H1 (cell line): ENCODE measurements at regions not wholly inside any gene's neighbourhood (a gene's known extent, or its start where the extent isn't known, plus 50 kb on each side); places are given as distances from the start of the nearest gene placed in this dataset.

Experiments
- CTCF ChIA-PET: fragments of 300-600 bp; sonication (Branson Sonifier 250); formaldehyde crosslinking; loops from one replicate; lab custom pipeline; 2021; ENCODE audit not compliant: partially characterized antibody; lab: Charles Lee
- POLR2A ChIA-PET: fragments of 300-600 bp; sonication (Branson Sonifier 250); formaldehyde crosslinking; loops from one replicate; lab custom pipeline; 2021; ENCODE audit warnings: inconsistent platforms; ENCODE audit not compliant: partially characterized antibody; lab: Charles Lee
- DNase-seq, 2 experiments: peaks; one replicate each; pipeline versions ENCODE4 v3.0.0 to v3.0.0-alpha.2; 2010 to 2022; ENCODE audit warnings: low spot score in 2 of 2, low read depth in 1 of 2, mixed read lengths in 1 of 2
- FAIRE-seq: peaks from 2 replicates; lab custom pipeline; 2011; peaks lifted over from hg19 to GRCh38; lab: Jason Lieb, UNC
- H2AFZ ChIP-seq: 2 replicates; pipeline ENCODE4 v1.8.1; 2012; ENCODE audit warnings: low read length, inconsistent platforms
- H2AK5ac ChIP-seq: 2 replicates; pipeline ENCODE4 v1.6.1; 2013; ENCODE audit warnings: low read depth, low read length
- H2BK120ac ChIP-seq: replicated peaks from 2 replicates; pipeline ENCODE3; 2013; ENCODE audit warnings: low read depth, low read length, inconsistent platforms
- H2BK12ac ChIP-seq: 2 replicates; pipeline ENCODE4 v1.6.1; 2013; ENCODE audit warnings: low read depth, low read length
- H2BK15ac ChIP-seq: 2 replicates; pipeline ENCODE4 v1.6.1; 2013; ENCODE audit warnings: low read length
- H2BK20ac ChIP-seq: 2 replicates; pipeline ENCODE4 v1.6.1; 2013; ENCODE audit warnings: low read length
- H2BK5ac ChIP-seq: 2 replicates; pipeline ENCODE4 v1.6.1; 2013; ENCODE audit warnings: low read depth, low read length
- H3K14ac ChIP-seq: 2 replicates; pipeline ENCODE4 v1.6.1; 2013; ENCODE audit warnings: inconsistent platforms; ENCODE audit not compliant: insufficient read length
- H3K18ac ChIP-seq: 2 replicates; pipeline ENCODE4 v1.6.1; 2013; ENCODE audit warnings: low read length; ENCODE audit errors: extremely low read depth
- H3K23ac ChIP-seq: 2 replicates; pipeline ENCODE4 v1.6.1; 2013; ENCODE audit warnings: inconsistent platforms; ENCODE audit not compliant: insufficient read length
- H3K23me2 ChIP-seq: 2 replicates; pipeline ENCODE4 v1.6.1; 2013; ENCODE audit warnings: low read depth, low read length
- H3K27ac ChIP-seq: 2 replicates; pipeline ENCODE4 v1.6.1; 2011; ENCODE audit warnings: low read depth, low read length, inconsistent platforms
- H3K27me3 ChIP-seq, 4 experiments: replicated peaks in 1 of 4; 1 replicate in 1 of 4; 2 replicates in 3 of 4; pipeline versions ENCODE4 v1.6.1 to v1.8.1; 2011 to 2013; ENCODE audit warnings: low read length in 3 of 4, mild to moderate bottlenecking in 3 of 4, inconsistent platforms in 2 of 4, mixed read lengths in 2 of 4, moderate library complexity in 1 of 4; ENCODE audit not compliant: control insufficient read depth in 3 of 4, insufficient read depth in 3 of 4; ENCODE audit errors: extremely low read depth in 1 of 4
- H3K36me3 ChIP-seq, 4 experiments: 2 replicates each; pipeline versions ENCODE4 v1.6.1 to v1.8.1; 2011 to 2013; ENCODE audit warnings: mild to moderate bottlenecking in 4 of 4, low read length in 3 of 4, moderate library complexity in 2 of 4, control low read depth in 1 of 4, inconsistent platforms in 1 of 4; ENCODE audit not compliant: insufficient read depth in 4 of 4, control insufficient read depth in 2 of 4
- H3K4ac ChIP-seq: replicated peaks from 2 replicates; pipeline ENCODE3; 2013; ENCODE audit warnings: low read length, low read depth, mixed read lengths, inconsistent platforms; ENCODE audit not compliant: insufficient read length
- H3K4me1 ChIP-seq, 4 experiments: replicated peaks in 1 of 4; 1 replicate in 1 of 4; 2 replicates in 3 of 4; pipeline versions ENCODE4 v1.6.1 to v1.8.1; 2011 to 2013; ENCODE audit warnings: low read length in 3 of 4, inconsistent platforms in 2 of 4, mixed read lengths in 1 of 4; ENCODE audit not compliant: insufficient read depth in 4 of 4, control insufficient read depth in 3 of 4
- H3K4me2 ChIP-seq, 2 experiments: 2 replicates each; pipeline versions ENCODE4 v1.6.1 to v1.8.1; 2011 to 2013; ENCODE audit warnings: low read depth in 2 of 2, low read length in 2 of 2, control low read depth in 1 of 2, inconsistent platforms in 1 of 2, mild to moderate bottlenecking in 1 of 2; ENCODE audit not compliant: insufficient read depth in 1 of 2
- H3K4me3 ChIP-seq, 4 experiments: fragments of 200-600, 300-600 bp in 1 of 4; sonication (generic), shearing (Covaris generic), sonication (Bioruptor Twin) in 1 of 4; 2 replicates each; pipeline versions ENCODE4 v1.5.1 to v1.8.1; 2011 to 2016; ENCODE audit warnings: low read length in 4 of 4, low read depth in 3 of 4, control low read depth in 2 of 4, inconsistent platforms in 2 of 4, mild to moderate bottlenecking in 2 of 4, mixed read lengths in 1 of 4, moderate library complexity in 1 of 4; ENCODE audit not compliant: insufficient read depth in 2 of 4; ENCODE audit errors: extremely low read depth in 1 of 4
- H3K56ac ChIP-seq: replicated peaks from 2 replicates; pipeline ENCODE3; 2013; ENCODE audit warnings: low read depth, mild to moderate bottlenecking, mixed read lengths, low read length, inconsistent platforms; ENCODE audit not compliant: insufficient read length
- H3K79me1 ChIP-seq: 2 replicates; pipeline ENCODE4 v1.6.1; 2013; ENCODE audit warnings: low read depth, low read length, control low read depth
- H3K79me2 ChIP-seq, 2 experiments: 2 replicates each; pipeline versions ENCODE4 v1.6.1 to v1.8.1; 2012 to 2013; ENCODE audit warnings: low read length in 2 of 2, mild to moderate bottlenecking in 2 of 2, inconsistent platforms in 1 of 2; ENCODE audit not compliant: insufficient read depth in 2 of 2, control insufficient read depth in 1 of 2
- H3K9ac ChIP-seq, 4 experiments: replicated peaks in 1 of 4; 1 replicate in 1 of 4; 2 replicates in 3 of 4; pipeline versions ENCODE4 v1.6.1 to v1.8.1; 2011 to 2013; ENCODE audit warnings: low read depth in 3 of 4, low read length in 3 of 4, control low read depth in 2 of 4, mild to moderate bottlenecking in 2 of 4, moderate library complexity in 2 of 4, inconsistent platforms in 1 of 4; ENCODE audit errors: extremely low read depth in 1 of 4
- H3K9me3 ChIP-seq, 2 experiments: 2 replicates each; pipeline versions ENCODE4 v1.6.1 to v1.8.1; 2012 to 2013; ENCODE audit warnings: mild to moderate bottlenecking in 2 of 2, moderate library complexity in 2 of 2, control low read depth in 1 of 2, inconsistent platforms in 1 of 2, low read depth in 1 of 2, low read length in 1 of 2, mixed read lengths in 1 of 2; ENCODE audit not compliant: insufficient read depth in 2 of 2
- H4K20me1 ChIP-seq, 2 experiments: replicated peaks in 1 of 2; 2 replicates each; pipeline versions ENCODE3 to v1.8.1; 2011 to 2013; ENCODE audit warnings: inconsistent platforms in 2 of 2, low read length in 2 of 2, mild to moderate bottlenecking in 1 of 2; ENCODE audit not compliant: insufficient read depth in 2 of 2, control insufficient read depth in 1 of 2
- H4K5ac ChIP-seq: 2 replicates; pipeline ENCODE4 v1.6.1; 2013; ENCODE audit warnings: low read length, low read depth, mixed read lengths, inconsistent platforms; ENCODE audit not compliant: insufficient read length
- H4K8ac ChIP-seq: 2 replicates; pipeline ENCODE4 v1.8.0; 2013; ENCODE audit warnings: mild to moderate bottlenecking, moderate library complexity, low read length, inconsistent platforms; ENCODE audit not compliant: insufficient read depth; ENCODE audit errors: extremely low read depth
- H4K91ac ChIP-seq: replicated peaks from 2 replicates; pipeline ENCODE3; 2013; ENCODE audit warnings: low read length, mixed read lengths, inconsistent platforms; ENCODE audit not compliant: insufficient read length
- BRCA1 ChIP-seq: IDR thresholded peaks from 2 replicates; pipeline ENCODE4 v1.6.1; 2012; ENCODE audit warnings: low read depth, low read length, improper control_type of control experiment
- CBX5 ChIP-seq: fragments of 300-800, 300-1000 bp; sonication (generic); IDR thresholded peaks from 2 replicates; pipeline ENCODE4 v1.7.1; 2016; ENCODE audit warnings: antibody characterized with exemption, low read length, low read depth
- CBX8 ChIP-seq: fragments of 300-800, 300-1000 bp; sonication (generic); IDR thresholded peaks from 2 replicates; pipeline ENCODE4 v1.7.1; 2016; ENCODE audit warnings: low read depth, low read length, borderline replicate concordance
- CREB1 ChIP-seq: IDR thresholded peaks from 2 replicates; pipeline ENCODE4 v1.6.1; 2012; ENCODE audit warnings: inconsistent platforms
- EZH2 ChIP-seq: fragments of 200-600 bp; sonication (generic); IDR thresholded peaks from 2 replicates; pipeline ENCODE4 v1.7.1; 2012; ENCODE audit warnings: low read depth, mild to moderate bottlenecking, moderate library complexity, low read length, inconsistent platforms; ENCODE audit not compliant: severe bottlenecking
- FOSL1 ChIP-seq: IDR thresholded peaks from 2 replicates; pipeline ENCODE4 v1.6.1; 2011; ENCODE audit warnings: mild to moderate bottlenecking, low read depth, low read length, moderate library complexity; ENCODE audit not compliant: insufficient read depth
- GTF2F1 ChIP-seq: IDR thresholded peaks from 2 replicates; pipeline ENCODE4 v1.6.1; 2012; ENCODE audit warnings: low read depth, low read length, improper control_type of control experiment, borderline replicate concordance
- KDM1A ChIP-seq: fragments of 200-600, 300-600 bp; sonication (generic); IDR thresholded peaks from 2 replicates; pipeline ENCODE4 v1.7.1; 2016; ENCODE audit warnings: mild to moderate bottlenecking, low read length, borderline replicate concordance
- NANOG ChIP-seq: IDR thresholded peaks from 2 replicates; pipeline ENCODE4 v1.6.1; 2011; ENCODE audit warnings: low read length, low read depth, mild to moderate bottlenecking, inconsistent platforms; ENCODE audit not compliant: insufficient read depth, poor library complexity, severe bottlenecking
- TBP ChIP-seq: IDR thresholded peaks from 2 replicates; pipeline ENCODE4 v1.6.1; 2011; ENCODE audit warnings: low read depth, low read length, improper control_type of control experiment
- WGBS, 2 experiments: shearing (Covaris generic) in 1 of 2; methylation state at CpG; one replicate each; pipeline versions ENCODE4 v1.1.6 to v1.1.7; 2013 to 2015; ENCODE audit warnings: low lambda C conversion rate in 2 of 2, mixed read lengths in 2 of 2, inconsistent platforms in 1 of 2, low coverage in 1 of 2, missing lambda C conversion rate in 1 of 2; ENCODE audit not compliant: insufficient replicate concordance in 2 of 2, insufficient coverage in 1 of 2, insufficient read length in 1 of 2; ENCODE audit errors: extremely low coverage in 1 of 2, missing lambda C conversion rate in 1 of 2; 5-methylcytosine and 5-hydroxymethylcytosine counted together
- TF ChIP-seq, protein P1 (sequence below): IDR thresholded peaks from 2 replicates; pipeline ENCODE4 v1.6.1; 2012; ENCODE audit warnings: low read length, inconsistent platforms
- TF ChIP-seq, protein P2 (sequence below): IDR thresholded peaks from 2 replicates; pipeline ENCODE4 v1.6.1; 2012; ENCODE audit warnings: inconsistent platforms

DNA sequence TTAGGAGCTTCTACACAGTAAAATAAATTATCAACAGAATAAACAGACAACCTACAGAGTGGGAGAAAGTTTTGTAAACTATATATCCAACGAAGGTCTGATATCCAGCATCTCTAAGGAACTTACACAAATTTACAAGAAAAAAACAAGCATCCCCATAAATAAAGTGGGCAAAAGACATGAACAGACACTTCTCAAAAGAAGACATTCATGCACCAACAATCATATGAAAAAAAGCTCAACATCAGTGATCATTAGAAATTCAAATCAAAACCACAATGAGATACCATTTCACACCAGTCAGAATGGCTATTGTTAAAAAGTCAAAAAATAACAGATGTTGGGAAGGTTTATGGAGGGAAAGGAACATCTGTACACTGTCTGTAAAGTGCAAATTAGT lies 526.4 kb upstream of the CAMK1G start:
- no peak overlapping the region for H3K27ac ChIP-seq
- no peaks in the 10 kb centered on the region for H3K4me1 ChIP-seq
- no peaks in the 10 kb centered on the region for H3K9me3 ChIP-seq
- no peak overlapping the region for H2AFZ ChIP-seq
- ChIA-PET POLR2A (no interaction called here), CTCF (interaction anchor here (1.5 kb wide), 1 partner anchor 192 kb away, joined by 4 read pairs; no protein-coding TSS in a partner anchor)
- 94% methylated on average over 1 of the region's 1 CpG; no CpG with 5 or more reads in 1 of the 2 experiments for WGBS, 2 experiments
- no peak overlapping the region for H2BK120ac ChIP-seq
- no peaks in the 10 kb centered on the region for H3K23me2 ChIP-seq
- no peak overlapping the region for H3K14ac ChIP-seq
- H2AK5ac ChIP-seq, result no peak overlapping the region
- no peak overlapping the region for H2BK12ac ChIP-seq
- no peak overlapping the region for H3K18ac ChIP-seq
- H4K20me1 ChIP-seq, result no peaks in the 10 kb centered on the region
- no peak overlapping the region for H3K4ac ChIP-seq
- no peak overlapping the region for H3K4me2 ChIP-seq
- DNase-seq (no peak), FAIRE-seq (no peak)
- no peaks in the 10 kb centered on the region for H3K36me3 ChIP-seq
- no peaks in the 10 kb centered on the region for H3K79me1 ChIP-seq
- no peak overlapping the region for H2BK20ac ChIP-seq
- H4K91ac ChIP-seq, result no peak overlapping the region
- no peak overlapping the region for H4K5ac ChIP-seq
- H3K23ac ChIP-seq, result no peak overlapping the region
- TF ChIP-seq CBX5, result no peak
- TF ChIP-seq NANOG, result no peak
- TF ChIP-seq, protein P1, sequence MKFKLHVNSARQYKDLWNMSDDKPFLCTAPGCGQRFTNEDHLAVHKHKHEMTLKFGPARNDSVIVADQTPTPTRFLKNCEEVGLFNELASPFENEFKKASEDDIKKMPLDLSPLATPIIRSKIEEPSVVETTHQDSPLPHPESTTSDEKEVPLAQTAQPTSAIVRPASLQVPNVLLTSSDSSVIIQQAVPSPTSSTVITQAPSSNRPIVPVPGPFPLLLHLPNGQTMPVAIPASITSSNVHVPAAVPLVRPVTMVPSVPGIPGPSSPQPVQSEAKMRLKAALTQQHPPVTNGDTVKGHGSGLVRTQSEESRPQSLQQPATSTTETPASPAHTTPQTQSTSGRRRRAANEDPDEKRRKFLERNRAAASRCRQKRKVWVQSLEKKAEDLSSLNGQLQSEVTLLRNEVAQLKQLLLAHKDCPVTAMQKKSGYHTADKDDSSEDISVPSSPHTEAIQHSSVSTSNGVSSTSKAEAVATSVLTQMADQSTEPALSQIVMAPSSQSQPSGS, result no peak
- no peak for TF ChIP-seq EZH2
- no peak for TF ChIP-seq KDM1A
- no peak for TF ChIP-seq FOSL1
- TF ChIP-seq TBP, result no peak
- TF ChIP-seq GTF2F1, result no peak
- TF ChIP-seq, protein P2, sequence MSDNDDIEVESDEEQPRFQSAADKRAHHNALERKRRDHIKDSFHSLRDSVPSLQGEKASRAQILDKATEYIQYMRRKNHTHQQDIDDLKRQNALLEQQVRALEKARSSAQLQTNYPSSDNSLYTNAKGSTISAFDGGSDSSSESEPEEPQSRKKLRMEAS, result no peak
- no peak for TF ChIP-seq CREB1
- no peak for TF ChIP-seq CBX8
- TF ChIP-seq BRCA1, result no peak
- H3K4me3 ChIP-seq, result no peak overlapping the region
- H3K56ac ChIP-seq, result no peak overlapping the region
- no peaks in the 10 kb centered on the region for H3K79me2 ChIP-seq
- H2BK15ac ChIP-seq, result no peak overlapping the region
- no peak overlapping the region for H4K8ac ChIP-seq
- H3K27me3 ChIP-seq, result no peaks in the 10 kb centered on the region
- H3K9ac ChIP-seq, result no peak overlapping the region
- H2BK5ac ChIP-seq, result no peak overlapping the region
